ENCODE measurements at regions not wholly inside any gene's neighbourhood (a gene's known extent, or its start where the extent isn't known, plus 50 kb on each side); places are given as distances from the start of the nearest gene placed in this dataset.

- ChIA-PET CTCF (interaction anchor here (0.7 kb wide), 1 partner anchor 1120 kb away, joined by 3 read pairs; no protein-coding TSS in a partner anchor), POLR2A (no interaction called here)
- H3K27ac ChIP-seq (ENCODE audit: extremely low read depth, low read depth, low read length): no peak overlapping the region
- H3K4me3 ChIP-seq (ENCODE audit: low read depth, low read length): no peak overlapping the region
- no peaks in the 10 kb centered on the region for H3K36me3 ChIP-seq (ENCODE audit: control insufficient read depth in 2 of 2, insufficient read depth in 1 of 2, low read length in 2 of 2)
- TF ChIP-seq ZNF692 (tag by site-specific recombination; IDR thresholded peaks at IDR 0.05): no peak
- TF ChIP-seq FEZF1 (tag by site-specific recombination; IDR thresholded peaks at IDR 0.05): no peak
- TF ChIP-seq ZNF837 (tag by site-specific recombination; IDR thresholded peaks at IDR 0.05): no peak
- TF ChIP-seq ZFP41 (tag by site-specific recombination; IDR thresholded peaks at IDR 0.05; ENCODE audit: borderline replicate concordance): no peak
- no peak for TF ChIP-seq ZNF596 (tag by site-specific recombination; IDR thresholded peaks at IDR 0.05)
- no peak for TF ChIP-seq PATZ1 (tag by site-specific recombination; IDR thresholded peaks at IDR 0.05)
- TF ChIP-seq YY2 (tag by site-specific recombination; IDR thresholded peaks at IDR 0.05): no peak
- no peak for TF ChIP-seq ZSCAN5A (tag by site-specific recombination; IDR thresholded peaks at IDR 0.05)
- TF ChIP-seq ZBTB44 (tag by site-specific recombination; IDR thresholded peaks at IDR 0.05): no peak
- TF ChIP-seq AEBP2 (tag by site-specific recombination; IDR thresholded peaks at IDR 0.05; ENCODE audit: borderline replicate concordance): no peak
- TF ChIP-seq ZNF302 (tag by site-specific recombination; IDR thresholded peaks at IDR 0.05; ENCODE audit: low read depth): no peak
- no peak for TF ChIP-seq ZNF16 (tag by site-specific recombination; IDR thresholded peaks at IDR 0.05; ENCODE audit: low read depth)
- no peak for TF ChIP-seq ZNF843 (tag by site-specific recombination; IDR thresholded peaks at IDR 0.05)
- no peak for TF ChIP-seq ZNF571 (tag by site-specific recombination; IDR thresholded peaks at IDR 0.05)
- TF ChIP-seq ZNF623 (tag by site-specific recombination; IDR thresholded peaks at IDR 0.05): no peak
- TF ChIP-seq ZNF362 (tag by site-specific recombination; IDR thresholded peaks at IDR 0.05): no peak
- no peak for TF ChIP-seq ZBTB49 (tag by site-specific recombination; IDR thresholded peaks at IDR 0.05; ENCODE audit: low read depth)
- no peaks in the 10 kb centered on the region for H3K9me3 ChIP-seq (ENCODE audit: control insufficient read depth, insufficient read depth, low read depth, low read length)
- no peaks in the 10 kb centered on the region for H3K4me1 ChIP-seq (ENCODE audit: control insufficient read depth, insufficient read depth, low read length)
Measured at GRCh38 chrX:101823236-101823635, 108.6 kb downstream of the ZMAT1 start.
